NCI-H526 (cell line): ENCODE measurements at regions not wholly inside any gene's neighbourhood (a gene's known extent, or its start where the extent isn't known, plus 50 kb on each side); places are given as distances from the start of the nearest gene placed in this dataset.
A peak's percentile ranks its signal among the peaks of the same experiment; 100 is the strongest.
"Not testable (repeated sequence)": the region's sequence is repeated elsewhere in the genome, so short reads cannot be mapped to it uniquely, and the experiment has no call there.

Source experiments
- DNase-seq, 2 experiments: peaks; one replicate each; lab custom pipeline; 2025; lab: John Stamatoyannopoulos, UW

GRCh38 chr12:65734226-65734625 is 90.1 kb upstream of the HMGA2 start:
- no peak for DNase-seq

DNA sequence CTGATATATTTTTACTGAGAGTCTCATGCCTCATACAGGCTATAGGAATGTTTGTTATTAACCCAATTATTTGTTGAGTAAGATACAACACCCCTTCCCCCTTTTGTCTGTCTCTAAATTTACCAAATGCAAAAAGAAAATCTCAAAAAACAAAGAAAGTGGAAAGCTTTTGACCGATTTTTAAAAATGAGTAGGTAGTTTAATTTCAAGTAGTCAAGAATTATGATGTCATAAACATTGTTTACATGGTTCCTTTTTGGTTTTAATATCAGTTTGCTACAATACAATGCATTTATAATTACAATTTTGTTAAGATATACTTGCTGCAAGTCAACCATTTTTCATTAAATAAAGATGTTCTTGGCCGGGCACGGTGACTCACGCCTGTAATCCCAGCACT is 84.7 kb upstream of the HMGA2 start:
- no peak for DNase-seq

- no peak for DNase-seq
Observed at GRCh38 chr12:65740506-65740872, 83.8 kb upstream of the HMGA2 start.

DNA sequence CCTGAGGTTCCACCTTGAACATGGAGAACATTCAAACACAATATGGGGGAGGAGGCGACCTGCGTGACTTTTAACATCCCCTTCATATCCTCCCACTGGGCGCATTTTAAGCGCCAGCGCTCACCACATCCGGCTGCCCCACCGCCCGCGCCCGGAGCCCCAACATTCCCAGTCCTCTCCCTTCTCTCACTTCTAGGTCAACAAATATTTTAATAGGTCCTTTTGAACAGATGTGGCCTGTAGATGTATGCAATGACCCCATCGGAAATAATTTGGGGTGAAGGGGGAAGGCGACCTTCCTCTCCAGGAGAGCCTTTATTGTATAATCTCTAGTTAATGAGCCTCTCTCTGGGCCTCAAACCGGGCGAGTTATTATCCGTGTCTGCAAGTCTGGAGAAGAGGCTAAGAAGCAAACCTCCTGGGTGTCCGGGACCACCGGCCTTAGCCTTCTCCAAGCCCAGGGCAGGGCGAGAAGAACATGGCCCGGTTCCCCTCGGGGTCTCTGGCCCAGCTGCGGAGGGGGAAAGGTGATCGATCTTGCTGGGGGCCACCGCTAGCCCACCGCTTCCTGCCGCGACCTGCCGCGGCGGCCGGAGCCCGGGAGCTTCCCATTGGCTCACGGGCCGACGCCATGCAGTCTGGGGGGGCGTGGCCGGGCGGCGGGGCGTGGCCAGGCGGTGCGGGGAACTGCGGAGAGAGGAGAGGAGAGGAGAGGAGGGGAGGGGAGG is 83.2 kb upstream of the HMGA2 start:
- DNase-seq: peak in 1 of 2 experiments; percentile 84

DNA sequence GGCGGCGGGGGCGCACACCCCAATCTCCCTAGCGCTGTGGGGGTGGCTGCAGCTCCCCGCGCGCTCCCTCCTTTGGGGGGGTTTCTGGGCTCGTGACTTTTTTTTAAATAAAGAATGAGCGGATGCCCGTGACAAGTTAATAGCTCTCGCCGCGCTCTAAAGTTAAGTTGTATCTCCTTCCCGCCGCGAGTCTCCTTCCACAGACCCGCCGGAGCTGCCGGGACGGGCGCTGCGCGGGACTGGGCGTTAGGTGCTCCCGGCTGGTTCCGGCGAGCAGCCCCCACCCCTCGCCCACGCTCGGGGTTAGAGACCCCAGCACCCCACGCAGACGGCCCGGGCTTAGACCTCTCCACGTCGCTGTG is 82.6 kb upstream of the HMGA2 start:
- DNase-seq: peak in 1 of 2 experiments; percentile 48

GRCh38 chr12:65742018-65743010 is 82.0 kb upstream of the HMGA2 start:
- peak in 1 of 2 experiments; percentile 45 for DNase-seq

DNA sequence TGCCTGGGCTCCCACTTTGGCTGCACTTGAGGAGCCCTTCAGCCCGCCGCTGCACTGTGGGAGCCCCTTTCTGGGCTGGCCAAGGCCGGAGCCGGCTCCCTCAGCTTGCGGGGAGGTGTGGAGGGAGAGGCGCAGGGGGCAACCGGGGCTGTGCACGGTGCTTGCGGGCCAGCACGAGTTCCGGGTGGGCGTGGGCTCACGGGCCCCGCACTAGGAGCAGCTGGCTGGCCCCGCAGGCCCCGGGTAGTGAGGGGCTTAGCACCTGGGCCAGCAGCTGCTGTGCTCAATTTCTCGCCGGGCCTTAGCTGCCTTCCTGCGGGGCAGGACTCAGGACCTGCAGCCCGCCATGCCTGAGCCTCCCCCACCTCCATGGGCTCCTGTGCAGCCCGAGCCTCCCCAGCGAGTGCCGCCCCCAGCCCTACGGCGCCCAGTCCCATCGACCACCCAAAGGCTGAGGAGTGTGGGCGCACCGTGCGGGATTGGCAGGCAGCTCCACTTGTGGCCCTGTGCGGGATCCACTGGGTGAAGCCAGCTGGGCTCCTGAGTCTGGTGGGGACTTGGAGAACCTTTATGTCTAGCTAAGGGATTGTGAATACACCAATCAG is 79.9 kb upstream of the HMGA2 start:
- DNase-seq: not testable (repeated sequence)

DNA sequence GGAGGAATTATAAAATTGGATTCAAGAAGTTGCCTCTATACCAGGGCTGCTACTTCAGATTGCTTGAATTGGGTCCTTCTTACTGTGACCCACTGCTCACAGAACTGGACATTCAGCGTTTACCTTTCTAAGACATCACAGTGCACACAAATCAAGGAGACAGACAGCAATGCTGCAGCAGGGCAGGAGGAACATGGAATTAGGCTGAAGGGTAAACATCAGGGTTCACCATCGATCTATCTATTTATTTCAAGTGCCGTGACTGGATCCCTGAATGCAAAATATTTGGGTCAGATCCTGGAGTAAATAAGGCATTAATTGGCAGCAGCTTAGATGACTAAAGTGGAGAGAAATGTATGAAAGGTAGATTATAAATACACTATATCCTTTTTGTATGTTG is 76.9 kb upstream of the HMGA2 start:
- DNase-seq: no peak

- DNase-seq: no peak
Observed at GRCh38 chr12:65748332-65748731, 76.0 kb upstream of the HMGA2 start.

GRCh38 chr12:65754290-65754689 is 70.0 kb upstream of the HMGA2 start:
- DNase-seq: no peak

GRCh38 chr12:65754744-65755595 is 69.3 kb upstream of the HMGA2 start:
- DNase-seq: no peak

- DNase-seq: no peak
Observed at GRCh38 chr12:65755596-65755978, 68.7 kb upstream of the HMGA2 start.

- DNase-seq: no peak
Observed at GRCh38 chr12:65756267-65756666, 68.0 kb upstream of the HMGA2 start.

DNA sequence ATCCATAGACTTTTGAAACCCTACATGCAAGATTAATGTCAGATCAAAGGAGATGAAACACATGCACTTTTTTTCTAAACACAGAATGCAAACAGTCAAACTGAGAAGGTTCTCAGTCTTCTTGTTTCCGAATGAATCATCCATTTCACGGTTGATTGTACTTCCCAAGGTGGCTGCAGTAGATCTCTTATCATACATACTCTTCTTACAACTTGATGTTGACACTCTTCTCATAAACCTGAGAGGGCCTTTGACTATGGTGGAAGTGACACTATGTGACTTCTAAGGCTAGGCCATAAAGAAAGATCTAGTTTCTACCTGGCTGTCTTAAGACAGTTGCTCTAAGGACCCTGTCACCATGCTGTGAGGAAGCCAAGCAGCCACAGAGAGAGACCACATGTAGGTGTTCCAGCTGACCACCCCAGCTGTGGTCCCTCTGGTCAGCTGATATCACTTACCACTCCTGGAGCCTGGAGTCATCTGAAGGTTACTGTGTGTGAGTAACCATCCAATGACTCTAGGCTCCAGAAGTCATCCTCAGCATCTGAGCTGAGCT is 67.2 kb upstream of the HMGA2 start:
- no peak for DNase-seq

GRCh38 chr12:65758401-65758800 is 65.9 kb upstream of the HMGA2 start:
- no peak for DNase-seq

DNA sequence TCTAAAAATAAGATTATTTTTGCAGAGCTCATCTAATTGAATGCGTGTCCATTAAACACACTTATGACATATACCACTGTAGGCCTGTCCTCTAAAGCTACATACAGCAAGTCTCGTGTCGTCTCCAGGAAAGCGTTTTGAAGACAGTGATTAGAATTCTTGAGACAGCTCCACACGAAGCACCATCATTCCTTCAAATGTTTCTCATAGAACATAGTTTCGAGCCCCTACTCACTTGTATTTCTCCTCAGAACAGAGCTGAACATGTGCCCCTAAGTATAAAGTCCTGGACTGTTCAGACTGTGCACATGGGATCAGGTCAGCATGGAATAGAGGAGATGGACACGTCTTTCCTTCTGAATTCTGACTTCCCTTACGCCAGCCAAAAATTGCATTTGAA is 64.5 kb upstream of the HMGA2 start:
- no peak for DNase-seq

GRCh38 chr12:65761301-65761700 is 63.0 kb upstream of the HMGA2 start:
- DNase-seq: no peak

- no peak for DNase-seq
Observed at GRCh38 chr12:65764325-65764724, 60.0 kb upstream of the HMGA2 start.

GRCh38 chr12:65765436-65765813 is 58.9 kb upstream of the HMGA2 start:
- DNase-seq: no peak

GRCh38 chr12:65769880-65770279 is 54.4 kb upstream of the HMGA2 start:
- DNase-seq: no peak
